HepG2 (cell line): ENCODE measurements at regions not wholly inside any gene's neighbourhood (a gene's known extent, or its start where the extent isn't known, plus 50 kb on each side); places are given as distances from the start of the nearest gene placed in this dataset.
A peak's percentile ranks its signal among the peaks of the same experiment; 100 is the strongest.

Experiments used
- ATF7-NPFF ChIP-seq: sonication (generic); formaldehyde crosslinking; IDR thresholded peaks from 2 replicates; pipeline ENCODE4 v1.8.1; 2023; ENCODE audit warnings: mild to moderate bottlenecking, low read depth, missing genetic modification reagents, moderate library complexity
- DMTF1 ChIP-seq: sonication (generic); formaldehyde crosslinking; IDR thresholded peaks from 2 replicates; pipeline ENCODE4 v1.4.0; 2020; ENCODE audit warnings: mild to moderate bottlenecking, missing genetic modification reagents
- HDAC2 ChIP-seq: sonication (generic); formaldehyde crosslinking; IDR thresholded peaks from 2 replicates; pipeline ENCODE4 v1.4.0; 2020; ENCODE audit warnings: missing genetic modification reagents
- JUN ChIP-seq: sonication (generic); formaldehyde crosslinking; IDR thresholded peaks from 2 replicates; pipeline ENCODE4 v1.4.0; 2020; ENCODE audit warnings: mild to moderate bottlenecking, missing genetic modification reagents
- KLF13 ChIP-seq: sonication (generic); formaldehyde crosslinking; IDR thresholded peaks from 2 replicates; pipeline ENCODE4 v1.4.0; 2020; ENCODE audit warnings: mild to moderate bottlenecking, missing genetic modification reagents
- NFKB2 ChIP-seq: sonication (generic); formaldehyde crosslinking; IDR thresholded peaks from 2 replicates; pipeline ENCODE4 v1.4.0; 2020; ENCODE audit warnings: missing genetic modification reagents, borderline replicate concordance
- NR2F1 ChIP-seq, 2 experiments: fragments of 450-650 bp in 1 of 2; formaldehyde crosslinking in 1 of 2; IDR thresholded peaks; 2 replicates each; pipeline versions ENCODE4 v1.5.0 to v1.6.1; 2016 to 2020; ENCODE audit warnings: mild to moderate bottlenecking in 1 of 2, missing compliant biosample characterization in 1 of 2, missing genetic modification reagents in 1 of 2, moderate library complexity in 1 of 2
- NR3C1 ChIP-seq: sonication (generic); formaldehyde crosslinking; IDR thresholded peaks from 2 replicates; pipeline ENCODE4 v1.4.0; 2020; ENCODE audit warnings: missing genetic modification reagents
- RFX1 ChIP-seq: fragments of 450-650 bp; IDR thresholded peaks from 2 replicates; pipeline ENCODE4 v1.6.1; 2017
- SOX5 ChIP-seq: IDR thresholded peaks from 2 replicates; pipeline ENCODE4 v1.6.1; 2016; ENCODE audit warnings: borderline replicate concordance
- TCF7 ChIP-seq: sonication (generic); IDR thresholded peaks from 2 replicates; pipeline ENCODE4 v1.6.1; 2016; ENCODE audit warnings: antibody characterized with exemption, low read depth
- ZBTB33 ChIP-seq: sonication (generic); formaldehyde crosslinking; IDR thresholded peaks from 2 replicates; pipeline ENCODE4 v1.4.0; 2020; ENCODE audit warnings: missing genetic modification reagents
- ZMYM3 ChIP-seq: sonication (generic); formaldehyde crosslinking; IDR thresholded peaks from 2 replicates; pipeline ENCODE4 v1.5.1; 2020; ENCODE audit warnings: mild to moderate bottlenecking, missing genetic modification reagents
- ZNF18 ChIP-seq: sonication (generic); formaldehyde crosslinking; IDR thresholded peaks from 2 replicates; pipeline ENCODE4 v1.8.0; 2022; ENCODE audit warnings: mild to moderate bottlenecking, missing genetic modification reagents; ENCODE audit not compliant: insufficient replicate concordance
- ZNF331 ChIP-seq: sonication (generic); formaldehyde crosslinking; IDR thresholded peaks from 2 replicates; pipeline ENCODE4 v1.4.0; 2020; ENCODE audit warnings: missing genetic modification reagents
- ZNF33B ChIP-seq: sonication (generic); formaldehyde crosslinking; IDR thresholded peaks from 2 replicates; pipeline ENCODE4 v1.5.1; 2020; ENCODE audit warnings: mild to moderate bottlenecking, missing genetic modification reagents
- ZNF382 ChIP-seq: sonication (generic); formaldehyde crosslinking; IDR thresholded peaks from 2 replicates; pipeline ENCODE4 v1.5.0; 2020; ENCODE audit warnings: missing genetic modification reagents, mild to moderate bottlenecking, borderline replicate concordance
- ZNF556 ChIP-seq: sonication (generic); formaldehyde crosslinking; IDR thresholded peaks from 2 replicates; pipeline ENCODE4 v1.4.0; 2020; ENCODE audit warnings: mild to moderate bottlenecking, missing genetic modification reagents, borderline replicate concordance
- ZNF646 ChIP-seq: sonication (generic); formaldehyde crosslinking; IDR thresholded peaks from 2 replicates; pipeline ENCODE4 v1.9.0; 2021; ENCODE audit warnings: mild to moderate bottlenecking, missing genetic modification reagents

- TF ChIP-seq ZNF331 (CRISPR knock-in tag) (peak; percentile 78), ZNF18 (CRISPR knock-in tag) (no peak), DMTF1 (no peak), ZNF382 (no peak), ATF7-NPFF (CRISPR knock-in tag) (no peak), SOX5 (CRISPR knock-in tag) (peak; percentile 63; the same call in 1 of the 2 replicates), ZMYM3 (CRISPR knock-in tag) (no peak), TCF7 (no peak), HDAC2 (peak; percentile 63), ZNF556 (CRISPR knock-in tag) (no peak), RFX1 (no peak), ZNF646 (CRISPR knock-in tag) (peak; percentile 40; the same call in 1 of the 2 replicates), NR2F1 (CRISPR knock-in tag; IDR thresholded peaks at IDR 0.05) (no peak), ZBTB33 (CRISPR knock-in tag) (no peak), KLF13 (CRISPR knock-in tag) (no peak), NFKB2 (no peak), NR3C1 (CRISPR knock-in tag) (no peak), JUN (no peak), ZNF33B (CRISPR knock-in tag) (no peak)
Measured at GRCh38 chr3:159787178-159787574, 201.5 kb upstream of the IL12A start (continued).
